GM18868 (cell line): ENCODE measurements at regions not wholly inside any gene's neighbourhood (a gene's known extent, or its start where the extent isn't known, plus 50 kb on each side); places are given as distances from the start of the nearest gene placed in this dataset.
A peak's percentile ranks its signal among the peaks of the same experiment; 100 is the strongest.
"Not testable (repeated sequence)": the region's sequence is repeated elsewhere in the genome, so short reads cannot be mapped to it uniquely, and the experiment has no call there.

ENCODE experiments used
- ATAC-seq: cut with Tn5 transposase; IDR thresholded peaks from one replicate; pipeline ENCODE4 v1.9.1; 2021; ENCODE audit warnings: mild to moderate bottlenecking, moderate library complexity; ENCODE audit not compliant: unreplicated experiment

- no peak for ATAC-seq
Observed at GRCh38 chr5:62933261-62933660, 354.6 kb downstream of the LRRC70 start.

GRCh38 chr5:62931153-62931950 is 352.7 kb downstream of the LRRC70 start:
- no peak for ATAC-seq

GRCh38 chr5:62922191-62922590 is 343.6 kb downstream of the LRRC70 start:
- no peak for ATAC-seq

- ATAC-seq: no peak
Observed at GRCh38 chr5:62920856-62921255, 342.2 kb downstream of the LRRC70 start.

- no peak for ATAC-seq
Observed at GRCh38 chr5:62909326-62909725, 330.7 kb downstream of the LRRC70 start.

GRCh38 chr5:62902126-62902525 is 323.5 kb downstream of the LRRC70 start:
- ATAC-seq: no peak

GRCh38 chr5:62900976-62901375 is 322.4 kb downstream of the LRRC70 start:
- ATAC-seq: no peak

GRCh38 chr5:62896121-62896893 is 317.7 kb downstream of the LRRC70 start:
- ATAC-seq: no peak

GRCh38 chr5:62886603-62887315 is 308.1 kb downstream of the LRRC70 start:
- no peak for ATAC-seq

- not testable (repeated sequence) for ATAC-seq
Observed at GRCh38 chr5:62837330-62837729, 258.7 kb downstream of the LRRC70 start.

- no peak for ATAC-seq
Observed at GRCh38 chr5:62829604-62829986, 251.0 kb downstream of the LRRC70 start.

- ATAC-seq: no peak
Observed at GRCh38 chr5:62828742-62829603, 250.4 kb downstream of the LRRC70 start.

GRCh38 chr5:62825623-62826220 is 247.1 kb downstream of the LRRC70 start:
- ATAC-seq: no peak

- ATAC-seq: no peak
Observed at GRCh38 chr5:62824936-62825335, 246.3 kb downstream of the LRRC70 start.

- ATAC-seq: not testable (repeated sequence)
Observed at GRCh38 chr5:62817043-62817442, 238.4 kb downstream of the LRRC70 start.

GRCh38 chr5:62814991-62815390 is 236.4 kb downstream of the LRRC70 start:
- ATAC-seq: no peak

GRCh38 chr5:62812621-62813255 is 234.1 kb downstream of the LRRC70 start:
- no peak for ATAC-seq

- peak; percentile 47 for ATAC-seq
Observed at GRCh38 chr5:62804819-62805218, 226.2 kb downstream of the LRRC70 start.

GRCh38 chr5:62795926-62796325 is 217.3 kb downstream of the LRRC70 start:
- ATAC-seq: no peak

GRCh38 chr5:62794456-62794855 is 215.8 kb downstream of the LRRC70 start:
- ATAC-seq: no peak
